ENCODE measurements at regions not wholly inside any gene's neighbourhood (a gene's known extent, or its start where the extent isn't known, plus 50 kb on each side); places are given as distances from the start of the nearest gene placed in this dataset.

GRCh38 chr18:75527848-75528685 is 100.6 kb upstream of the SMIM21 start:
- TF ChIP-seq POLR2A (IDR thresholded peaks at IDR 0.05) (no peak), CTCF (IDR thresholded peaks at IDR 0.05) (no peak)

Data from adrenal gland (tissue), 5 donors.